WTC11 (cell line): ENCODE measurements at regions not wholly inside any gene's neighbourhood (a gene's known extent, or its start where the extent isn't known, plus 50 kb on each side); places are given as distances from the start of the nearest gene placed in this dataset.

Experiments
- ATAC-seq: fragments of 200-7000 bp; cut with Tn5 transposase; 2 replicates; pipeline ENCODE4 v1.10.0; 2021; ENCODE audit warnings: mild to moderate bottlenecking, moderate library complexity
- CTCF ChIA-PET: fragments of 300-600 bp; sonication (Branson Sonifier 250); formaldehyde crosslinking; loops from one replicate; lab custom pipeline; 2021; ENCODE audit warnings: antibody characterized with exemption; lab: Charles Lee
- POLR2A ChIA-PET: fragments of 350-600 bp; sonication (Branson Sonifier 250); formaldehyde crosslinking; loops from one replicate; lab custom pipeline; 2021; ENCODE audit warnings: antibody characterized with exemption; lab: Charles Lee
- DNase-seq: peaks from one replicate; pipeline ENCODE4 v3.0.0; 2021; ENCODE audit warnings: low spot score
- H3K27ac Mint-ChIP-seq: 2 replicates; pipeline ENCODE4 v1.8.0; 2021; ENCODE audit warnings: mixed read lengths
- H3K27me3 Mint-ChIP-seq: 2 replicates; pipeline ENCODE4 v1.8.0; 2021; ENCODE audit warnings: low read depth, mild to moderate bottlenecking, moderate library complexity, mixed read lengths
- H3K36me3 Mint-ChIP-seq: 2 replicates; pipeline ENCODE4 v1.8.0; 2021; ENCODE audit warnings: mixed read lengths
- H3K4me1 Mint-ChIP-seq: 2 replicates; pipeline ENCODE4 v1.8.0; 2022; ENCODE audit warnings: mixed read lengths
- H3K4me3 Mint-ChIP-seq: 2 replicates; pipeline ENCODE4 v1.8.0; 2021; ENCODE audit warnings: mild to moderate bottlenecking, moderate library complexity, mixed read lengths
- H3K9me3 Mint-ChIP-seq: 2 replicates; pipeline ENCODE4 v1.8.0; 2021; ENCODE audit warnings: mixed read lengths
- CBFB ChIP-seq: sonication (generic); formaldehyde crosslinking; IDR thresholded peaks from 2 replicates; pipeline ENCODE4 v1.8.1; 2022; ENCODE audit warnings: mild to moderate bottlenecking, low read depth, missing genetic modification reagents
- ELF4 ChIP-seq: sonication (generic); formaldehyde crosslinking; IDR thresholded peaks from 2 replicates; pipeline ENCODE4 v1.8.1; 2022; ENCODE audit warnings: low read depth, mild to moderate bottlenecking, moderate library complexity, missing genetic modification reagents
- FOXK1 ChIP-seq: sonication (generic); formaldehyde crosslinking; IDR thresholded peaks from 2 replicates; pipeline ENCODE4 v1.8.0; 2022; ENCODE audit warnings: mild to moderate bottlenecking, moderate library complexity, missing genetic modification reagents
- FOXP1 ChIP-seq: sonication (generic); formaldehyde crosslinking; IDR thresholded peaks from 2 replicates; pipeline ENCODE4 v1.8.0; 2022; ENCODE audit warnings: missing genetic modification reagents, mild to moderate bottlenecking, moderate library complexity, borderline replicate concordance
- GTF2I ChIP-seq: fragments of 250-450 bp; sonication (Bioruptor Pico); conservative IDR thresholded peaks from 2 replicates; pipeline ENCODE4 v1.4.0; 2021; ENCODE audit warnings: mild to moderate bottlenecking
- JUN ChIP-seq: sonication (generic); formaldehyde crosslinking; IDR thresholded peaks from 2 replicates; pipeline ENCODE4 v1.8.0; 2023; ENCODE audit warnings: mild to moderate bottlenecking, missing genetic modification reagents
- MXD4 ChIP-seq: fragments of 250-450 bp; sonication (Bioruptor Pico); IDR thresholded peaks from 2 replicates; pipeline ENCODE4 v1.8.0; 2021; ENCODE audit warnings: mild to moderate bottlenecking, moderate library complexity, borderline replicate concordance
- NR3C1 ChIP-seq: sonication (generic); formaldehyde crosslinking; conservative IDR thresholded peaks from 2 replicates; pipeline ENCODE4 v1.8.1; 2023; ENCODE audit warnings: low read depth, mild to moderate bottlenecking, missing genetic modification reagents
- ZNF396 ChIP-seq: fragments of 250-450 bp; sonication (Bioruptor Pico); IDR thresholded peaks from 2 replicates; pipeline ENCODE4 v1.8.0; 2021; ENCODE audit warnings: mild to moderate bottlenecking, moderate library complexity, borderline replicate concordance
- ZNF423 ChIP-seq: fragments of 250-450 bp; sonication (Bioruptor Pico); IDR thresholded peaks from 2 replicates; pipeline ENCODE4 v2.1.2; 2022; ENCODE audit warnings: mild to moderate bottlenecking, moderate library complexity
- ZNF671 ChIP-seq: fragments of 250-450 bp; sonication (Bioruptor Pico); IDR thresholded peaks from 2 replicates; pipeline ENCODE4 v1.8.0; 2021; ENCODE audit warnings: mild to moderate bottlenecking
- TF ChIP-seq, protein P1 (sequence below): sonication (generic); formaldehyde crosslinking; IDR thresholded peaks from 2 replicates; pipeline ENCODE4 v1.8.0; 2022; ENCODE audit warnings: missing genetic modification reagents
- TF ChIP-seq, protein P2 (sequence below): sonication (generic); formaldehyde crosslinking; IDR thresholded peaks from 2 replicates; pipeline ENCODE4 v1.8.0; 2022; ENCODE audit warnings: mild to moderate bottlenecking, missing genetic modification reagents
- TF ChIP-seq, protein P3 (sequence below): fragments of 250-450 bp; sonication (Bioruptor Pico); conservative IDR thresholded peaks from 2 replicates; pipeline ENCODE4 v1.9.0; 2021; ENCODE audit warnings: mild to moderate bottlenecking
- TF ChIP-seq, protein P4 (sequence below): sonication (generic); formaldehyde crosslinking; IDR thresholded peaks from 2 replicates; pipeline ENCODE4 v1.8.1; 2023; ENCODE audit warnings: mild to moderate bottlenecking, missing genetic modification reagents
- TF ChIP-seq, protein P5 (sequence below): fragments of 250-450 bp; sonication (Bioruptor Pico); IDR thresholded peaks from 2 replicates; pipeline ENCODE4 v2.1.2; 2022; ENCODE audit warnings: mild to moderate bottlenecking, moderate library complexity

DNA sequence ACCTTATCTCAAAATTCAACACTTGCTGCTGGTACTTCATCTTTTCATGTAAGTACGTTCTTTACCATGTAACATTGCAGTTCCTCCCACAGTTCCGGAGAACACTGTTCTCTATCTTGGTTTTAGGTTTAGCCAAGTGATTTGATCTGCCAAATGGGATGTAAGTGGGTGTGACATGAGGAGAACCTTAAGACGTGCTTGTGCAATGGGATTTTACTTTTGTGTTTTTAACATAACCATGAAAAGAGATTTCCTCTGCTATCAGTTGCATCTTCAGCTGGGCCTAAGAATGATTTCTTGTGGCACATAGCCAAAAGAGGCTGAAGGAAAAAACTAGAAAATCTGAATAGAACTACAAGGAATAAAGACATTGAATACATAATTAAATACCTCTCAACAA lies 894.5 kb upstream of the ALCAM start:
- ChIA-PET POLR2A (no interaction called here), CTCF (no interaction called here)
- H3K9me3 Mint-ChIP-seq: peaks cover 59% of the 10 kb centered on the region
- no peak for TF ChIP-seq CBFB (CRISPR knock-in tag)
- TF ChIP-seq FOXK1 (CRISPR knock-in tag): no peak
- TF ChIP-seq ELF4 (CRISPR knock-in tag): no peak
- TF ChIP-seq ZNF396 (CRISPR knock-in tag): no peak
- no peak for TF ChIP-seq FOXP1
- TF ChIP-seq JUN: no peak
- TF ChIP-seq ZNF423 (CRISPR knock-in tag): no peak
- TF ChIP-seq, protein P1, sequence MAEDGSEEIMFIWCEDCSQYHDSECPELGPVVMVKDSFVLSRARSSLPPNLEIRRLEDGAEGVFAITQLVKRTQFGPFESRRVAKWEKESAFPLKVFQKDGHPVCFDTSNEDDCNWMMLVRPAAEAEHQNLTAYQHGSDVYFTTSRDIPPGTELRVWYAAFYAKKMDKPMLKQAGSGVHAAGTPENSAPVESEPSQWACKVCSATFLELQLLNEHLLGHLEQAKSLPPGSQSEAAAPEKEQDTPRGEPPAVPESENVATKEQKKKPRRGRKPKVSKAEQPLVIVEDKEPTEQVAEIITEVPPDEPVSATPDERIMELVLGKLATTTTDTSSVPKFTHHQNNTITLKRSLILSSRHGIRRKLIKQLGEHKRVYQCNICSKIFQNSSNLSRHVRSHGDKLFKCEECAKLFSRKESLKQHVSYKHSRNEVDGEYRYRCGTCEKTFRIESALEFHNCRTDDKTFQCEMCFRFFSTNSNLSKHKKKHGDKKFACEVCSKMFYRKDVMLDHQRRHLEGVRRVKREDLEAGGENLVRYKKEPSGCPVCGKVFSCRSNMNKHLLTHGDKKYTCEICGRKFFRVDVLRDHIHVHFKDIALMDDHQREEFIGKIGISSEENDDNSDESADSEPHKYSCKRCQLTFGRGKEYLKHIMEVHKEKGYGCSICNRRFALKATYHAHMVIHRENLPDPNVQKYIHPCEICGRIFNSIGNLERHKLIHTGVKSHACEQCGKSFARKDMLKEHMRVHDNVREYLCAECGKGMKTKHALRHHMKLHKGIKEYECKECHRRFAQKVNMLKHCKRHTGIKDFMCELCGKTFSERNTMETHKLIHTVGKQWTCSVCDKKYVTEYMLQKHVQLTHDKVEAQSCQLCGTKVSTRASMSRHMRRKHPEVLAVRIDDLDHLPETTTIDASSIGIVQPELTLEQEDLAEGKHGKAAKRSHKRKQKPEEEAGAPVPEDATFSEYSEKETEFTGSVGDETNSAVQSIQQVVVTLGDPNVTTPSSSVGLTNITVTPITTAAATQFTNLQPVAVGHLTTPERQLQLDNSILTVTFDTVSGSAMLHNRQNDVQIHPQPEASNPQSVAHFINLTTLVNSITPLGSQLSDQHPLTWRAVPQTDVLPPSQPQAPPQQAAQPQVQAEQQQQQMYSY (CRISPR knock-in tag): no peak
- TF ChIP-seq ZNF671 (CRISPR knock-in tag): no peak
- TF ChIP-seq, protein P2, sequence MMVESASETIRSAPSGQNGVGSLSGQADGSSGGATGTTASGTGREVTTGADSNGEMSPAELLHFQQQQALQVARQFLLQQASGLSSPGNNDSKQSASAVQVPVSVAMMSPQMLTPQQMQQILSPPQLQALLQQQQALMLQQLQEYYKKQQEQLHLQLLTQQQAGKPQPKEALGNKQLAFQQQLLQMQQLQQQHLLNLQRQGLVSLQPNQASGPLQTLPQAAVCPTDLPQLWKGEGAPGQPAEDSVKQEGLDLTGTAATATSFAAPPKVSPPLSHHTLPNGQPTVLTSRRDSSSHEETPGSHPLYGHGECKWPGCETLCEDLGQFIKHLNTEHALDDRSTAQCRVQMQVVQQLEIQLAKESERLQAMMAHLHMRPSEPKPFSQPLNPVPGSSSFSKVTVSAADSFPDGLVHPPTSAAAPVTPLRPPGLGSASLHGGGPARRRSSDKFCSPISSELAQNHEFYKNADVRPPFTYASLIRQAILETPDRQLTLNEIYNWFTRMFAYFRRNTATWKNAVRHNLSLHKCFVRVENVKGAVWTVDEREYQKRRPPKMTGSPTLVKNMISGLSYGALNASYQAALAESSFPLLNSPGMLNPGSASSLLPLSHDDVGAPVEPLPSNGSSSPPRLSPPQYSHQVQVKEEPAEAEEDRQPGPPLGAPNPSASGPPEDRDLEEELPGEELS: no peak
- TF ChIP-seq, protein P3, sequence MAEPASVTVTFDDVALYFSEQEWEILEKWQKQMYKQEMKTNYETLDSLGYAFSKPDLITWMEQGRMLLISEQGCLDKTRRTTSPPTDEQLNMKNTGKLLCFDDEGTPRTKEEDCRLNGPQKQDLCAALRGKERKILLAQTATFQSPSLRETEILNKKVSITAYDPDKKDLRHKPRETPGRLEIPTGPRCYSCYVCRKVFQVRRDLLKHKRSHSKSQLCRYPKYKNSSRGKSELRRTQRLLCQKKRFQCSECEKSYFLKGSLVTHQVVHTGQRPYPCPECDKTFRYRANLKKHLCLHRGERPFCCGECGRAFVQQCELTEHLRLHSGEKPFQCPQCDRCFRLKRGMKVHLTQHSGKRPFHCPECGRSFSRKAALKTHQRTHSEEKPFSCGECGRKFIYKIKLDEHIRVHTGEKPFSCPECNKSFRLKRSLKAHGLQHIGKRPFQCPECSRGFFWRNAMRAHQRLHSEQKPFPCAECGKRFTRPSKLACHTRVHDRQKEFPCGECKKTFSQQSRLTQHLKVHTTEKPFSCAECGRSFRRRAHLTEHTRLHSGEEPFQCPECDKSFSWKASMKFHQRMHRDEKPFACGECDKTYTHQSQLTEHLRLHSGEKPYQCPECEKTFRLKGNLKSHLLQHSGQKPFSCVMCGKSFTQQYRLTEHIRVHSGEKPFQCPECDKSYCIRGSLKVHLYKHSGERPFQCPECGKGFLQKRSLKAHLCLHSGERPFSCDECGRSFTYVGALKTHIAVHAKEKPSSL (CRISPR knock-in tag): no peak
- no peak for TF ChIP-seq NR3C1 (CRISPR knock-in tag)
- TF ChIP-seq MXD4 (CRISPR knock-in tag): no peak
- no peak for TF ChIP-seq GTF2I (CRISPR knock-in tag)
- TF ChIP-seq, protein P4, sequence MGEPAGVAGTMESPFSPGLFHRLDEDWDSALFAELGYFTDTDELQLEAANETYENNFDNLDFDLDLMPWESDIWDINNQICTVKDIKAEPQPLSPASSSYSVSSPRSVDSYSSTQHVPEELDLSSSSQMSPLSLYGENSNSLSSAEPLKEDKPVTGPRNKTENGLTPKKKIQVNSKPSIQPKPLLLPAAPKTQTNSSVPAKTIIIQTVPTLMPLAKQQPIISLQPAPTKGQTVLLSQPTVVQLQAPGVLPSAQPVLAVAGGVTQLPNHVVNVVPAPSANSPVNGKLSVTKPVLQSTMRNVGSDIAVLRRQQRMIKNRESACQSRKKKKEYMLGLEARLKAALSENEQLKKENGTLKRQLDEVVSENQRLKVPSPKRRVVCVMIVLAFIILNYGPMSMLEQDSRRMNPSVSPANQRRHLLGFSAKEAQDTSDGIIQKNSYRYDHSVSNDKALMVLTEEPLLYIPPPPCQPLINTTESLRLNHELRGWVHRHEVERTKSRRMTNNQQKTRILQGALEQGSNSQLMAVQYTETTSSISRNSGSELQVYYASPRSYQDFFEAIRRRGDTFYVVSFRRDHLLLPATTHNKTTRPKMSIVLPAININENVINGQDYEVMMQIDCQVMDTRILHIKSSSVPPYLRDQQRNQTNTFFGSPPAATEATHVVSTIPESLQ (CRISPR knock-in tag): no peak
- TF ChIP-seq, protein P5, sequence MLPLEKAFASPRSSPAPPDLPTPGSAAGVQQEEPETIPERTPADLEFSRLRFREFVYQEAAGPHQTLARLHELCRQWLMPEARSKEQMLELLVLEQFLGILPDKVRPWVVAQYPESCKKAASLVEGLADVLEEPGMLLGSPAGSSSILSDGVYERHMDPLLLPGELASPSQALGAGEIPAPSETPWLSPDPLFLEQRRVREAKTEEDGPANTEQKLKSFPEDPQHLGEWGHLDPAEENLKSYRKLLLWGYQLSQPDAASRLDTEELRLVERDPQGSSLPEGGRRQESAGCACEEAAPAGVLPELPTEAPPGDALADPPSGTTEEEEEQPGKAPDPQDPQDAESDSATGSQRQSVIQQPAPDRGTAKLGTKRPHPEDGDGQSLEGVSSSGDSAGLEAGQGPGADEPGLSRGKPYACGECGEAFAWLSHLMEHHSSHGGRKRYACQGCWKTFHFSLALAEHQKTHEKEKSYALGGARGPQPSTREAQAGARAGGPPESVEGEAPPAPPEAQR (CRISPR knock-in tag): no peak
- H3K27me3 Mint-ChIP-seq: no peaks in the 10 kb centered on the region; the same call in 1 of the 2 replicates
- no peak overlapping the region for H3K27ac Mint-ChIP-seq
- peaks cover 50% of the 10 kb centered on the region for H3K36me3 Mint-ChIP-seq
- no peak overlapping the region for H3K4me3 Mint-ChIP-seq
- H3K4me1 Mint-ChIP-seq: peaks cover 4% of the 10 kb centered on the region; the same call in 1 of the 2 replicates
- no peak for DNase-seq
- no peak for ATAC-seq
